GM20431 (cell line): ENCODE measurements at regions not wholly inside any gene's neighbourhood (a gene's known extent, or its start where the extent isn't known, plus 50 kb on each side); places are given as distances from the start of the nearest gene placed in this dataset.

Source experiments
- in situ Hi-C: fragments of 300-500 bp; cut with MseI, MboI; formaldehyde crosslinking; loops from one replicate; pipeline ENCODE4 v1.15.0; 2020; ENCODE audit warnings: low sequenced_read_pairs; ENCODE audit not compliant: unreplicated experiment

GRCh38 chr13:31853643-31854326 lies 114.5 kb downstream of the RXFP2 start:
- in situ Hi-C loops: no loop called here

DNA sequence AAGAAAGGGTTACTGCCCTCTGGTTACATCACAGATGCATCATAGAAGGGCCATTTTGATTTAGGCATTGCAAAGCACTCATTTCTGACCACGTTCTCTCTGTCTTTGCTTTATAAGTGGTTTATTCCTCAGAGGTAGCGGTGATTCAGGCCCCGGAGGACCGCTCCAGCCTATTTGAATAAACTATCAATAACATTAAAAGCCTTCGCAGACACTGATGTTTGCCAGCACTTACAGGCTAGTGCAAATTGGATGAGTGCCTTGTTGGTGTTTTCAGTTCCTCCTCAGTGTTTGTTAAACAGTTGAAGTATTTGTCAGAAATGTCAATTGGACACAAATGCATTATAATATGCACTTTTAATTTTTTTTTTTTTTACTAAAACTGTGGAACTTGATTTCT lies 120.2 kb downstream of the RXFP2 start:
- in situ Hi-C loops: no loop called here

DNA sequence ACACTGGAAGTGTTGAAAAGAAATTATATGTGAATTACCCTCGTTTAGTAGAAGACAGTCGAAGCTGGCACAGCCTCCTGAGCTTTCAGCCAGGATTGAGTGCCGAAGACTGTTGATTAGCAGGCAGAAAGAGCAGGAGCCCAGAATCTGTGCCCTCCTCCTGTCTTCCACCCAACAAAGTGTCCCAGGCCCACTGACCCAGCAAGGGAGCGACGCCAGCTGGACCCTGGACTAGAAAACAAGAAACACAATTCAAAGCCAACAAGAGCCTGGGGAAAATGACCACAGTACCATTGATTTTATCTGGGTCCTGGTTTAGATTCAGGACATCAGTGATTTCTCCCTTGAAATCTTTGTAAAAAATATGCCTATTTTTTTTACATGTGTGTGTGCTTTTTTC lies 120.7 kb downstream of the RXFP2 start:
- in situ Hi-C loops: no loop called here

DNA sequence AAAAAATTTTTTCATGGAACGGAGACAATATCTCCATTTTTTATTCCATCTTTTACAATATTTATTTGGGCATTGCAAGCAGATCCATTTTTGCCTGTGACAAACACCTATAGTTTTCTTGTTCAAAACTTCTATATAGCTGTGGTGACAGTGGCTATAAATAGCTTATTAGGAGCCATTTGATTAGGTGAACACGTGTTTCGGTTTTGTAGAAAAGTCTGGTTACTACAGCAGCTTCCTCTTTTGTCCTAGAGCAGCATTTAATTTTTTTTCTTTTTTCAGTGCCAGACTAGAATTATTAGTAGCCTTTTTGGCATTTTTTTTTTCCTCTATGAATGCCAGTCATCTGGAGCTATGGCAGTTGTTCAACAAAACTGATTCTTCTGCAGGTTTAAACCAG lies 123.5 kb downstream of the RXFP2 start:
- in situ Hi-C loops: no loop called here

- in situ Hi-C loops: no loop called here
Observed at GRCh38 chr13:31864307-31864706, 125.0 kb downstream of the RXFP2 start.

DNA sequence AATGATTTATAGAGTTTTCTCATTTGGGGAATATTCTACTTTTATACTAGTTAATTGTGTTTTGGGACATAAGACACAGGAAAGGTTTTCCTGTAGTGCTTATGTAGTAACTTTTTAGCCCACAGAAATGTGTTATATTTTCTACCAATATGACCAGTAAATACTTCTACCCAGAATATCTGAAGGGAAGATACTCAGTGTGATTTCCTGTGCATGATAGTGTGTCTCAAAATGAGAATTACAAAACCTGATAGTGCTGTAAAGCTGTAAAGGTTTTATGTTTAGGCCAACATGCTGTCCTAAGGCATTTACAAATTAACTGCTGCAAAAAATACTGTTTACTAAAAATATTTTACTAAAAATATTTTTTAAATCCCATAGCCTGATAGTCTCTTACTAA lies 126.8 kb downstream of the RXFP2 start:
- in situ Hi-C loops: no loop called here

DNA sequence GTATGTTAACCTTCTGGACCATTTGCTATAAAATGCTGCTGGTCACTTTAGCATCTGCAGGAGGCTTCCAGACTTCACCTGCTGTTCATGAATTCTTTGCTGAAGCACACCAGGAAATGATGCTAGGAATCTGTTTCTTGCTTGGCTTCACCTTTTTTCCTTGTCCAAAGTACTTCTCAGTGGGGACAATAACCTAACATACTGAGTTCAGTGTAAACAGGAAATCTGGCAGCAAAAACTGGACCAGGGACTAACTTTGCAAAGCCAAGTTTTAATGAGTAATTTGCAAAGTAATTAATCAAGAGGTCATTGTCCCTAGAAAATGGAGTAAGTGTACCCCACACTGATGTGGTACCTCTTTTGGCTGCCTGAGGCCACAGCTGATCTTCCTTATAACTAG lies 128.4 kb downstream of the RXFP2 start:
- in situ Hi-C loops: no loop called here

GRCh38 chr13:31869582-31869981 lies 130.3 kb downstream of the RXFP2 start:
- in situ Hi-C loops: no loop called here

DNA sequence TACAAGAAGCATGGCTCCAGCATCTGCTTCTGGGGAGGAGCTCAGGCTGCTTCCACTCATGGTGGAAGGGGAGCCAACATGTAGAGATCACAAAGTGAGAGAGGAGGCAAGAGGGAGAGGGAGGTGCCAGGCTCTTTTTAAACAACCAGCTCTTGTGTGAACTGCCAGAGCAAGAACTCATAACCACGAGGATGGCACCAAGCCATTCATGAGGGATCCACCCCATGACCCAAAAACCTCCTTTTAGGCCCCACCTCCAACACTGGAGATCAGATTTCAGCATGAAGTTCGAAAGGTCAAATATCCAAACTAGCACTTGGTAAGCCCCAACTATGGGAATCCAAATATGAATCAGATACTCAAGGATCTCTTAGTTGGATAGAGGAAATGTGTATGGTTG lies 131.2 kb downstream of the RXFP2 start:
- in situ Hi-C loops: no loop called here

DNA sequence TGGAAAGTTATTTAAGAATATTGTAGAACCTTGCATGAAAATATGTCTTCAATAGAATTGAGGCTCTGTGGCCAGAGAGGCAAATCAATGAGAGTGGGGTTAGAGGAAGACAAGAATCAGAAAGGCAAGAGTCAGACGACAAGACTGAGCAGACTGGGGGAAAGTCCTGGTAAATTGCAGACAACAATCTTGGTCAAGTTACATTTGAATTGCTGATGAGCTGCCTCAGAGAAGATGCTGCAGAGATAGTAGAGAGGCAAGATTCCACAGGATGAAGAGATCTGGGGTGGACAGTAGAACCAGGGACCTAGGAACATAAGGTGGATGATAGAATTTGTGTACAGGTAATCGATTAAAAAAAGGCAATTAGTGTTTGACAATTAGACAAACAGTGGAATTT lies 133.8 kb downstream of the RXFP2 start:
- in situ Hi-C loops: no loop called here

DNA sequence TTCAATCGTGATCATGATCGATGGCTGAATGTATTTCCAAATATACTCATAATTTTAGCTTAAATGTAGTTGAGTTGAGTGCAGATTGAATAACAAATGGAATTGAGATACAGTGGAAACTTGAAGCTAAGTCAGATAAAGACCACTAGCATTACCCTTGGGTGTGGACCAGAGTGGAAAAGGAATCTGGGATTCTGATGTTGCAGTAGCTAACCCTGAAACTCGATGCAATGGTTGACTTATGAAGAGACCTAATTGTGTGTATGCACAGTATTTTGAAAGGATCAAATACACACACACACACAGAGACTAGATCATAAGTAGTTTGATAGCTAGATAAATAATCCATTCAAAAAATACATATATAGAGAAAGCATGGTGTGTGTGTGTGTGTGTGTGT lies 135.8 kb downstream of the RXFP2 start:
- in situ Hi-C loops: no loop called here

DNA sequence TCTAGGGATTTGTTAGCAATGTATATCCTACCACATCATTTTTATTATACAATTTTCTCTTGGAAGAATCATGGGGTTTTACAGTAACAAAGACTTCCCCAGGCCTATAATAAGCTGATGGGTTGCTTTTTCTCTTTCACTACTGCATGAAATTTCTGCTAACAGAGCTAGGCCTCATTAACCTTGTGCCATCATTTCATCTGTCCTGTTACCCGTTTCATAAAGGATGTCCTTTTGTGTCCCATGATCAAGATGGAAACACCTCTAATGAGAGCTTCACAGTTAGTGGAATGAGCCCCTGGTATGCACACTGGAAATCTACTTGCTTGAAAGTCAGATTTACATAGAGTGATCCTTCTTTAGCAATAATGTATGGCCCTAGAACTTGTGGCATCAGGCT lies 138.7 kb downstream of the RXFP2 start:
- in situ Hi-C loops: no loop called here

DNA sequence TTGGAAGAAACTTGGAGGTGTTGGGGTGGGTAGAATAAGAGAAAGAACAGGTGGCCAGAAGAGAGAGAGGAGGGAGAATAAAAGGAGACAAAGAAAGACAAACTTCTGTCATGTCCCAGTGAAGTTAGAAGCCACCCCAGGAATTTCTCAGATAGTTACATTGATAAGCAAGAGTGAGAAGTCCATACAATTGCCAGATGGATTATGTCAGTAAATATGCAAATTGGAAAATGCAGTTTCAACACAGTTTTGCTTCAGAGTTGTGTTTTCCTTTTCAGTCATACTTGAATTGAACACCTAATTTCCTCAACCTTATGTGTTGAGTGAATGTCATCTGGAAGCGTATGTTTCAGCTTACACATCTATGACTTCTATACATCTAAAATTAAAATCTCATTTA lies 139.2 kb downstream of the RXFP2 start:
- in situ Hi-C loops: no loop called here

GRCh38 chr13:31878955-31879354 lies 139.6 kb downstream of the RXFP2 start:
- in situ Hi-C loops: no loop called here

GRCh38 chr13:31880851-31881494 lies 141.6 kb downstream of the RXFP2 start:
- in situ Hi-C loops: no loop called here

- in situ Hi-C loops: no loop called here
Observed at GRCh38 chr13:31881495-31881882, 142.2 kb downstream of the RXFP2 start.

DNA sequence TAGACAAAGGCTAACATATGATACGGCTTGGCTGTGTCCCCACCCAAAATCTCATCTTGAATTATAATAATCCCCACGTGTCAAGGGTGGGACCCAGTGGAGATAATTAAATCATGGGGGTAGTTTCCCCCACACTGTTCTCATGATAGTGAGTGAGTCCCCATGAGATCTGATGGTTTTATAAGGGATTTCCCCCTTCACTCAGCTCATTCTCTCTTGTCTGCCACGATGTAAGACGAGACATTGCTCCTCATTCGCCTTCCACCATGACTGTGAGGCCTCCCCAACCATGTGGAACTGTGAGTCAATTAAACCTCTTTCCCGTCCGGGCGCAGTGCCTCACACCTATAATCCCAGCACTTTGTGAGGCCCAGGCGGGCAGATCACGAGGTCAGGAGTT lies 143.5 kb downstream of the RXFP2 start:
- in situ Hi-C loops: no loop called here

DNA sequence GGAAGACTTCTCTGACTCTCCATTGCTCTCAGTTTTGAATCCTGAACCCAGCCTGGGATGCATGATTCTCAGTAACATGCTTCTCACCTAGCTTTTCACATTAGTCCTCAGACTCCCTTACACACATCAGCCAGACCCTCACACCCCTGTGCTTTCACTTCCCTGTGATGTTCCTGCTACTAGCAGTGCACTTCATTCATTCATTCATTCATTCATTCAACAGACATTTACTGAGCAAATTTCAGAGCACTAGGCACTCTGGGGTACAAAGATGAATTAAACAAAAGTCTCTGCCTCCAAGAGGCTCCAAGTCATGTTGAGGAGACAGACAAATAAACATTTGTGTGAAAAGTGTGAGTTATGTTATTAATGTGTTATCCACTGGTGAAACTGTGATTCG lies 145.2 kb downstream of the RXFP2 start:
- in situ Hi-C loops: no loop called here

- in situ Hi-C loops: no loop called here
Observed at GRCh38 chr13:31885994-31886393, 145.6 kb upstream of the FRY start.

- in situ Hi-C loops: no loop called here
Observed at GRCh38 chr13:31887286-31887685, 144.3 kb upstream of the FRY start.

- in situ Hi-C loops: no loop called here
Observed at GRCh38 chr13:31890946-31891345, 140.6 kb upstream of the FRY start.

DNA sequence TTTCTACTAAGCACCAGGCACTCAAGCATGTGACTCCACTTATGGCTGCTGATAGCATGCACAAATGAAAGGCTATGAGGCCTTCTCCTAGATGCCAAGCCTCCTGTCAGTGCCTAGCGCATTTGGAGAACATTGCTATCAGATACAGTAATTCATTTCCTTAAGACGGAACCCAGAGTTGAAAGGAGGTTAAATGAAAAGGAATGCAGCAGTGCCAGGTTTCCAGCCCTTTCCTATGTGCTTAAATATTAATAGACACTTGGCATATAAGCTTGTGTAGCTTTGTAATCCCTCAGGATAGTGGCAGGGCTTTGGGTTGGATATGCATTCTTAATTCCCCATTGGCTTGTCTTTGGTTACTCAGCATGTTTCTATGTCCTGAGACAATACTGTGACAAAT lies 140.1 kb upstream of the FRY start:
- in situ Hi-C loops: no loop called here
